ENCODE measurements at regions not wholly inside any gene's neighbourhood (a gene's known extent, or its start where the extent isn't known, plus 50 kb on each side); places are given as distances from the start of the nearest gene placed in this dataset.

DNA sequence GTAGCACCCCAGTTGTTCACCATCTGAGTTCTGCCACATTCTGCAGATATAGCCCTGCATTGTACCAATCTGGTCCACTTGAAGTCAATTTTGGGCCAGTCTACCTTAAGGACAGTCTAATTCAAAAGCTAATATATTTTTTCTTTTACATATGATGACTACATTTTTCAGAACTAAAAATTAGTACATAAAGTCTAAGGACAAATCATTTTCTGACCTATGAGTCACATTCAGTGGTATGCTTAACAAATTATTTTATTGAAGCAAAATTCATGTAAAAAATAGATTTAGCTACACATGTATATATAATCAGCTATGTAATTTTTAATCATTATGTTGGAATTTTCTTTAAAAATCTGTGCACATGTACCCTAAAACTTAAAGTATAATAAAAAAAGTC, 52.1 kb upstream of the IL12A start:
- TF ChIP-seq, protein P1, sequence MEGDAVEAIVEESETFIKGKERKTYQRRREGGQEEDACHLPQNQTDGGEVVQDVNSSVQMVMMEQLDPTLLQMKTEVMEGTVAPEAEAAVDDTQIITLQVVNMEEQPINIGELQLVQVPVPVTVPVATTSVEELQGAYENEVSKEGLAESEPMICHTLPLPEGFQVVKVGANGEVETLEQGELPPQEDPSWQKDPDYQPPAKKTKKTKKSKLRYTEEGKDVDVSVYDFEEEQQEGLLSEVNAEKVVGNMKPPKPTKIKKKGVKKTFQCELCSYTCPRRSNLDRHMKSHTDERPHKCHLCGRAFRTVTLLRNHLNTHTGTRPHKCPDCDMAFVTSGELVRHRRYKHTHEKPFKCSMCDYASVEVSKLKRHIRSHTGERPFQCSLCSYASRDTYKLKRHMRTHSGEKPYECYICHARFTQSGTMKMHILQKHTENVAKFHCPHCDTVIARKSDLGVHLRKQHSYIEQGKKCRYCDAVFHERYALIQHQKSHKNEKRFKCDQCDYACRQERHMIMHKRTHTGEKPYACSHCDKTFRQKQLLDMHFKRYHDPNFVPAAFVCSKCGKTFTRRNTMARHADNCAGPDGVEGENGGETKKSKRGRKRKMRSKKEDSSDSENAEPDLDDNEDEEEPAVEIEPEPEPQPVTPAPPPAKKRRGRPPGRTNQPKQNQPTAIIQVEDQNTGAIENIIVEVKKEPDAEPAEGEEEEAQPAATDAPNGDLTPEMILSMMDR (IDR thresholded peaks at IDR 0.05) = no peak
- TF ChIP-seq EZH2 (IDR thresholded peaks at IDR 0.05) = no peak
- TF ChIP-seq EZH2phosphoT487 (IDR thresholded peaks at IDR 0.05) = no peak
